ENCODE measurements at regions not wholly inside any gene's neighbourhood (a gene's known extent, or its start where the extent isn't known, plus 50 kb on each side); places are given as distances from the start of the nearest gene placed in this dataset.

- no peak overlapping the region for H2AK9ac ChIP-seq (replicated peaks; ENCODE audit: low read depth, low read length, poor library complexity)
- H2BK15ac ChIP-seq (ENCODE audit: low read depth, low read length) = no peak overlapping the region
- no peak overlapping the region for H3K4me3 ChIP-seq (ENCODE audit: insufficient read depth, low read depth, low read length)
- no CpG with 5 or more reads among the region's 1 CpG for WGBS, 2 experiments (ENCODE audit: extremely low coverage in 2 of 2, insufficient read length in 1 of 2)
- no peaks in the 10 kb centered on the region for H3K9me1 ChIP-seq (ENCODE audit: insufficient read depth, low read length)
- no peak overlapping the region for H2BK5ac ChIP-seq (ENCODE audit: low read depth, low read length, poor library complexity, severe bottlenecking)
- H3K27ac ChIP-seq (ENCODE audit: insufficient read depth, low read length) = no peak overlapping the region
- H4K91ac ChIP-seq (ENCODE audit: insufficient read depth, low read depth, low read length) = no peak overlapping the region
- BruUV-seq (replicated peaks) = no TSS peak
- H3K79me1 ChIP-seq (ENCODE audit: low read depth in 1 of 2, low read length in 2 of 2) = no peaks in the 10 kb centered on the region
- H3K23ac ChIP-seq (ENCODE audit: low read depth, low read length) = no peak overlapping the region
- no peak overlapping the region for H3K56ac ChIP-seq (ENCODE audit: extremely low read depth, insufficient read depth, low read length)
- ATAC-seq (ENCODE audit: low read depth) = no peak
- H3K27me3 ChIP-seq (ENCODE audit: control insufficient read depth, insufficient read depth, low read length) = no peaks in the 10 kb centered on the region
- H2AFZ ChIP-seq (replicated peaks; ENCODE audit: low read length, poor library complexity) = no peak overlapping the region
- no peak for DNase-seq
- H2BK20ac ChIP-seq (ENCODE audit: low read depth, low read length) = no peak overlapping the region
- in situ Hi-C loops (cut with MboI; ENCODE audit: low sequenced_read_pairs) (no loop called here), intact Hi-C loops (cut with micrococcal nuclease) (no loop called here), dilution Hi-C loops (cut with HindIII; ENCODE audit: low sequenced_read_pairs, unreplicated experiment) (no loop called here)
- H3K9me3 ChIP-seq (ENCODE audit: control insufficient read depth, insufficient read depth, low read length) = no peaks in the 10 kb centered on the region
- no peak overlapping the region for H3K9ac ChIP-seq (ENCODE audit: low read depth, low read length)
- H3K14ac ChIP-seq (replicated peaks; ENCODE audit: low read depth, low read length) = no peak overlapping the region
- H3K18ac ChIP-seq (ENCODE audit: low read depth, low read length) = no peak overlapping the region
- H3K4me2 ChIP-seq (ENCODE audit: low read depth, low read length) = no peak overlapping the region
- H3K4me1 ChIP-seq (ENCODE audit: control insufficient read depth, insufficient read depth, low read length) = no peaks in the 10 kb centered on the region
- ChIA-PET CTCF (no interaction called here), POLR2A (ENCODE audit: unreplicated experiment) (no interaction called here)
- no peak overlapping the region for H2BK120ac ChIP-seq (ENCODE audit: low read depth, low read length)
- no peak overlapping the region for H4K8ac ChIP-seq (ENCODE audit: low read depth in 2 of 2, low read length in 2 of 2)
- H4K5ac ChIP-seq (ENCODE audit: low read depth, low read length) = no peak overlapping the region
- H2AK5ac ChIP-seq (ENCODE audit: low read depth, low read length) = no peak overlapping the region
- no peak overlapping the region for H3K4ac ChIP-seq (ENCODE audit: low read depth, low read length)
- no peaks in the 10 kb centered on the region for H3K36me3 ChIP-seq (ENCODE audit: control insufficient read depth, insufficient read depth, low read length)
- TF ChIP-seq CEBPB (IDR thresholded peaks at IDR 0.05; ENCODE audit: low read depth, low read length) (no peak), RFX5 (IDR thresholded peaks at IDR 0.05; ENCODE audit: low read depth, low read length) (no peak), RCOR1 (IDR thresholded peaks at IDR 0.05; ENCODE audit: insufficient replicate concordance, low read length) (no peak), FOS (IDR thresholded peaks at IDR 0.05; ENCODE audit: low read depth, low read length) (no peak), BHLHE40 (IDR thresholded peaks at IDR 0.05; ENCODE audit: low read depth, low read length) (no peak), MAFK (IDR thresholded peaks at IDR 0.05; ENCODE audit: low read depth, low read length) (no peak)
- TF ChIP-seq, protein P1, sequence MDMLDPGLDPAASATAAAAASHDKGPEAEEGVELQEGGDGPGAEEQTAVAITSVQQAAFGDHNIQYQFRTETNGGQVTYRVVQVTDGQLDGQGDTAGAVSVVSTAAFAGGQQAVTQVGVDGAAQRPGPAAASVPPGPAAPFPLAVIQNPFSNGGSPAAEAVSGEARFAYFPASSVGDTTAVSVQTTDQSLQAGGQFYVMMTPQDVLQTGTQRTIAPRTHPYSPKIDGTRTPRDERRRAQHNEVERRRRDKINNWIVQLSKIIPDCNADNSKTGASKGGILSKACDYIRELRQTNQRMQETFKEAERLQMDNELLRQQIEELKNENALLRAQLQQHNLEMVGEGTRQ (IDR thresholded peaks at IDR 0.05; ENCODE audit: low read depth, low read length) = no peak
- TF ChIP-seq, protein P2, sequence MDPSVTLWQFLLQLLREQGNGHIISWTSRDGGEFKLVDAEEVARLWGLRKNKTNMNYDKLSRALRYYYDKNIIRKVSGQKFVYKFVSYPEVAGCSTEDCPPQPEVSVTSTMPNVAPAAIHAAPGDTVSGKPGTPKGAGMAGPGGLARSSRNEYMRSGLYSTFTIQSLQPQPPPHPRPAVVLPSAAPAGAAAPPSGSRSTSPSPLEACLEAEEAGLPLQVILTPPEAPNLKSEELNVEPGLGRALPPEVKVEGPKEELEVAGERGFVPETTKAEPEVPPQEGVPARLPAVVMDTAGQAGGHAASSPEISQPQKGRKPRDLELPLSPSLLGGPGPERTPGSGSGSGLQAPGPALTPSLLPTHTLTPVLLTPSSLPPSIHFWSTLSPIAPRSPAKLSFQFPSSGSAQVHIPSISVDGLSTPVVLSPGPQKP (IDR thresholded peaks at IDR 0.05; ENCODE audit: borderline replicate concordance, low read depth, low read length) = no peak
- H4K20me1 ChIP-seq (ENCODE audit: insufficient read depth, low read length) = no peaks in the 10 kb centered on the region
Observed at GRCh38 chr11:80240245-80240644, 799.4 kb upstream of the TENM4 start.
